ENCODE measurements at regions not wholly inside any gene's neighbourhood (a gene's known extent, or its start where the extent isn't known, plus 50 kb on each side); places are given as distances from the start of the nearest gene placed in this dataset.
"Not testable (repeated sequence)": the region's sequence is repeated elsewhere in the genome, so short reads cannot be mapped to it uniquely, and the experiment has no call there.

DNA sequence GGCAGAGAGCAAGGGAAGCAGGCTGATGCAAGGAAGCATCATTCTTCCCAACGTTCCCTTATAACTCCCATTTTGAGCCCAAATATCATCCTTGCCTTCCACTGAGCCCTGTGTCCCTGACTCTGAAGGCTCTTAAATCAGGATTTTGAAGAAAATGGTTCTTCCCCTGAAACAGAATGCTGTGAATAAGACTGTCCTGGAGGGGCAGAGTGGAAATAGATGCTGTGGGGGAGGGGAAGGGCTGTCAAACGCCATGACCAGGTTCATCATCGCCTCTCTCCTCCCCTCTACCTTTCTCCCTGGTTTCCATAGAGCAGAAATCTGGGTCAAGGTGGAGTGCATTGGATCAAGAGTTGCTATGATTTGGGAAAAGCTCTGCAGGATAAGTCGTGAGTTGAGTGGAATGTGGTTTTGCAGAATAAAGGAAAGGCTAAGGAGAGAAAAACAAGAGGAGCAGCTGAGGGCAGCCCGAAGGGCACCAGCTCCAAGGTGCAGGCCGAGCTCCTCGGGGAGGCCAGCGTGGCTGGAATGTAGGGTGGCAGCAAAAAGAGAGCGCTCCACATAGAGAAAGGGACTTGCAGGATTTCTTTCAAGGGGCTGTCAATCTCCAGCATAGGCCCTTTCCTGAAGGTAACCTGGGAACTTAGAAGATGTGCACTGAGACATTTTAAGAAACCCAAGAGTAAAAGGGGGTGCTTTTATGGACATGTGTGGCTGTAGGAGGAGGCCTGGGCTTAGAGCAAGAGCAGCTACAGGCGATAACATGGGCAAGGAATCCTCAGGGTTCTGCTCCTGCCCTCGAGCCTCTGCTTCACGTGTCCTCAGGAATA, 120.8 kb upstream of the CDYL start:
- DNase-seq = no peak

DNA sequence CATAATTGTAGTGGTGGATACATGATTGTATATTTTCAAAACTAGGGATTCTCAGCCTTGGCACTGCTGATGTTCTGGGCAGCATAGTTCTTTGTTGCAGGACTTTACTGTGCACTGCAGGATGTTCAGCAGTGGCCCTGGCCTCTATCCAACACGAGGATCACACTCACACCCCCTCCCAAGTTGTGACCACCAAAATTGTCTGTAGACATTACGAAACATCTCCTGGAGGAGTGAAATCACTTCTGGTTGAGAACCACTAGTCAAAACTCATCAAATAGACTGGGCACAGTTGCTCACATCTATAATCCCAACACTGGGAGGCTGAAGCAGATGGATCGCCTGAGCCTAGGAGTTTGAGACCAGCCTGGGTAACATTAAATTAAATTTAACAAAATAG, 123.1 kb upstream of the CDYL start:
- no peak for DNase-seq

DNA sequence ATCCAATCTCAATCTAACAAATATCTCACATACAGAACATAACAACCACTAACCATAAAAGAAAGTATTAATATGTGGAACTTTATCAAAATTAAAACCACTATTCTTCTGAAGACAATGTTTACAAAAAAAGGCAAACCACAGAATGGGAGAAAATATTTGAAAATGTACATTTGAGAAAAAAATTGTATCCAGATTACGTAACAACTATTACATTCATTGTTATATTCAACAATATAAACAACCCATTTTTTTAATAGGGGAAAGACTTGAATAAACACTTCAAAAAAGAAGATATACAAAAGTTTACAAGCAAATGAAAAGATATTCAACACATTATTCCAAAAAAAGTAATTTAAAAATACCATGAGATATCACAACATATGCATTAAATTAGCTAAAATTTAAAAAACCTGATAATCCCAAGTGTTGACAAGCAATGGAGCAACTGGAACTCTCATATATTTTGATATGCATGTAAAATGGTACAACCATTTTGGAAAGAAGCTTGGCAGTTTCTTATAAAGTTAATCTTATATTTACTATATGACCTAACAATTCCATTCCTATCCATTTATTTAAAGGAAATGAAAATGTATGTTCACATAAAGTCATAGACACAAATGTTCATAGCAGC, 124.3 kb upstream of the CDYL start:
- no peak for DNase-seq

DNA sequence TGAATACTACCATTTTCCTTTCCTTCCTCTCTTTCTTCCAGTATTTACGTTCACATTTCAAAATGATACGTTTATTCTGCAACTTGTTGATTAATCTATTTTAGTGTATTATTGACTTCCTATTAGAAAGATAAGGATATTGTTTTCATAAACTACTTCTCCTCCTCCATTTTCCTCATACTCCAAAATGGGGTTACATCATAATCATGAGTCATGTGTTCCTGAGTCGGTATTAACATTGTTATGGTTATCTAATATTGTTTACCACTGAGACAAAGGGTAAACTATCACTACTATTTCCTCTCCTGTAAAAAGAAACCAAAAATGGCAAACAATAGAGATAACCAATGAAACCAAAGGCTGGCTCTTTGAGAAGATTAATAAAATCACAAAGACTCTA, 126.5 kb upstream of the CDYL start:
- no peak for DNase-seq

DNA sequence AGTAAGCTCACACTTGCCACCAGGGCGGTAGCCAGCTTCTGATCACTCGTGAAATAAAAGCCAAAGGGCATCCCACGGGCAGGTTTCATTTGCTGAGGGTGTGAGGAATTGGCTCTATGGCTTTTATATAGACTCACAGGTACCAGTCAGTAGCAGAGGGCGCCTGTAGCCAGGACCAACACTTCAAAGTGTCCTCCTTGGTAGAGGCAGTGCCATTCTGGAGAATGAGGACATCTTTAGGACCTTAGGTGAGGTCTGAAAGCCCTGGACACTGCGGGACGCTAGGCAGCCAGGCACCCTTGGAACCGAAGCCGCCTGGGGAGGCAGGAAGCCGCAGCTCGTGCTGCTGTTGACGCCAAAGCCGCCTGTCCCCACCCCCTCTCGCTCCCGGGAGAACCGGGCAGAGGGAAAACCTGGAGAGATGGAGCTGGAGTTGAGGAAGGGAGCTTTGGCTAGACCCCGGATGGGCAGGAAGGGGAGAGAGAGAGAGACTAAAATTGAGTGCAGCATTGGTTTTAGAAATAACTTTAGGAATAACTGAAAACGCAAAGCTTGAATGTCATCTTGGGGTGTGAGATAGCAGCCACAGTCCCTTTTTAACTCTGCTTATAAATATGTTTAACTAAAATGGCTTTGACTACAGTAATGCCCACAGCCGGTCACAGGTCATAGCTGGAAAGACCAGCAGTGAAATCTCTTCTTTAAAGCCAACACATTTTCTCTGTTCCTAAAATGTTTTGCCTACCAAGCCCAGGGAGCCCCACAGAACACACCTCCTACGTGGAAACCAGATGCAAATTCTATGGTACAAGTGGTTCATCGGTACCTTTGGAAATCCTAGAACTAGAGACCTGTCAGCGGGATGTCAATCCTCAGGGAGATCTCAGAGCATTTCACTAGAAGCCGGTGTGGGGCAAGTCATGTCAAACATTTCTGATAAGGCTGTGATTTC, 128.5 kb upstream of the CDYL start:
- DNase-seq = peak; percentile 71 to 89

DNA sequence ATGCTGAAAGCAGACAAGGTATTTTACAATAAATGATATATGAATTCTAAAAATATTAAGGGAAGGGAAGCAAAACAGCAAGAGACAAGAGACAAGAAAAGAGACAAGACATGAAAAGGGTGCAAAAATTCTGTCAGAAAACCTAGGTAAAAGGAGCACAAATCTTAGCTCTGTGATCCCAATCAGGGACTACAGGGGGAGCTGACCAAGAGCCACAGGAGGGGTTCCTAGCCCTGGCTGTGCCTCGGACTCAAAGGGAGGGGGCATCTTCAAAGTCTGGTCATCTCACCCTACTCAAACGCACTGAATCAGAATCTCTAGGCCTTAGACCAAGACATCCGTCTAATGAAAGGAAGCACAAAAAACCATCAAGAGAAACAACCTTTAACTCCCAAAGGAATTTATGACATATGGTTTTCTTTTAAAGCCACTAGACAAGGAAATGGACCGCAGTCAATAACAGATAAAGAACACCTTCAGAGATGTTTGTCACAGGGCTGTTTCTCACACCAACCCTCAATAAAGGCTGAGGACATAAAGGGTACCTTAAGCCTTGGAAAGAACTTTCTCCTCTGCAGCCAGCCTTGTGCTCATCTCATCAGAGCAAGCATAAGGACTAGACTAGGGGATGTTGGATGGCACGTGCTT, 130.4 kb upstream of the CDYL start:
- DNase-seq = no peak

DNA sequence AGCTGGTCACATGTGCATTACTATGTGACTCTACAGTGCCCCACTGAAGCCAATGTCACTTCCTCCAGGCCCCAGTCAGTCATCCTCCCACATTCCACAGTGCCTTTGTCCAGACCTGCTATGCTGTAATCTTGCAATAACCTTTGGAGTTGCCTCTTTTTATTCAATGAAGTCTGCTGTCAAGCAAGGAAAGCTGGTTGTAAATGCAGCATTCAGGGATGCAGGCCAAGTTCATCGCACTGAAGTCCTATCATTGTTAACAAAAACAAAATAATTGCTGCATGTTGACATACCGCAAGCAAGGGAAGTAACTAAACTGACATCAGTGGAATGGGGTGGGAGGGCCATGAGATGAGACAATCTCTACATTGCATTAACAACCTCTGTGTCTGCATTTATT, 131.2 kb upstream of the CDYL start:
- no peak for DNase-seq

DNA sequence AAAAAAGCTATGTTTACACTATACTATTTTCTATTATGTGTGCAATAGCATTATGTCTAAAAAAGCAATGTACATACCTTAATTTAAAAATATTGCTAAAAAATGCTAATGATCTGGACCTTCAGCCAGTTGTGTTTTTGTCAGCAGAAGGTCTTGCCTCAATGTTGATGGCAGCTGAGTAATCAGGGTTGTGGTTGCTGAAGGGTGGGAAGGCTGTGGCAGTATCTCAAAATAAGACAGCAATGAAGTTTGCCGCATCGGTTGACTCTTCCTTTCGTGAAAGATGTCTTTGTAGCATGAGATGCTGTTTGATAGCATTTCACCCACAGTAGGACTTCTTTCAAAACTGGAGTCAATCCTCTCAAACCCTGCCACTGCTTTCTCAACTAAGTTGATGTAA, 134.7 kb upstream of the CDYL start:
- DNase-seq = no peak

DNA sequence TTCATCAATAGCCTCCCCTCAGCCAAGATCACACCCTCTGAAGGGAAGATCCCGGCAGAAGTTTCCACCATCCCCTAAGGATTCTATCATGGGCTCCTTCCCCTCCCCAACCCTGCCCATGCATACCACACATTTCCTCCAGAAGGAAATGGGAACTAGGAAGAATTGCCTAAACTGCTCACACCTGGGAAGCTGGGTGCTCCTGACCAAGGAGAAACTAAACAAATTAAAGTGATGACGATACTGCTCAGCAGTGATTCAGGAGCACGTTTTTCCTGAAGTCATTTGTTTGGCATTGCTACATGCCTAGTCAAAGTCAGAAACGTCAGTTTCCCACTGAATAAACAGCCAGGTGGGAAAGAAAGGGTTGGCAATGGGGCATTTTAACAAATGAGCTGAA, 136.1 kb upstream of the CDYL start:
- no peak for DNase-seq

DNA sequence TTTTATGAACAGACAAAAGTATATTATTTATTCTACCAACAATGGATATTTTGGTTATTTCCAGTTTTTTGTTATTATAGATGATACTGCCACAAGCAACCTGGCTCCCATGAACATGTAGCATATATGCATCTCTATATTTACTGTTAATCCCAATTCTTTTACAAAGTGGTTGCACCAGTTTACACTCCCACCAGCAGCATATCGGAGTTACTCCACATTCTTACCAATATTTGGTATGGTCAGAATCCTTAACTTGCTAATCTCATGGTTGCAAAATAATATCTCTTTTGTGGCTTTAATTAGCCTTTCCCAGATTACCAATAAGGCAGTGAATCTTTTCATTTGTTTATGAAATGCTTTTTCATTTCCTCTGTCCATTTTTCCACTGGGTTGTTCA, 137.6 kb upstream of the CDYL start:
- no peak for DNase-seq

DNA sequence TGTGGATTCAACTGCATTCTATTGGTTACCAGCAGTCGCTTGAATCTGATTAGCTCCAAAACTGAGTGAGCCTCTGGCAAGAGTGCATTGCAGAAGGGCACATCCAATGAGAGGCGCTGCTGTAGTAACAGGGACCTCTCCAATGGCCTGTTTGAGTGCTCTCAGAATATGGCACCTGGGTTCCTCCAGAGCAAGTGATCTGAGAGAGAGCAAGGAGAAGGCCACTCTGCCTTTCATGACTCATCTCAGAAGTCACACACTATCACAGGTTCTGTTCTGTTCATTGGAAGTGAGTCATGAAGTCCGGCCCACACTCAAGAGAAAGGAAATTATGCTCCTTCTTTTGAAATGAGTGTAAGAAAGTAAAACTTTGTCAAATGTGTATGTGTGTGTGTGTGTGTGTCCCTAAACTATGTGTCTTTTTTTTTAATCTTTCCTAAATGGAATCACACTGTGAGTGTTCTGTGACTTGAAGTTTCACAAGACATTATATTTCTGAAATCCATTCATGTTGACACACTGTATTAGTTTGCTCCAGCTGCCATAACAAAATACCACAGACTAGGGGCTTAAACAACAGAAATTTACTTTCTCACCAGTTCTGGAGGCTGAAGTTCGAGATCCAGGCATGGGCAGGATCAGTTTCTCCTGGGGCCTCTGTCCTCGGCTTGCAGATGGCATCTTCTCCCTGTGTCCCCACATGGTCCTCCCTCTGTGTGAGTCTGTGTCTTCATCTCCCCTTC, 138.3 kb upstream of the CDYL start:
- no peak for DNase-seq

DNA sequence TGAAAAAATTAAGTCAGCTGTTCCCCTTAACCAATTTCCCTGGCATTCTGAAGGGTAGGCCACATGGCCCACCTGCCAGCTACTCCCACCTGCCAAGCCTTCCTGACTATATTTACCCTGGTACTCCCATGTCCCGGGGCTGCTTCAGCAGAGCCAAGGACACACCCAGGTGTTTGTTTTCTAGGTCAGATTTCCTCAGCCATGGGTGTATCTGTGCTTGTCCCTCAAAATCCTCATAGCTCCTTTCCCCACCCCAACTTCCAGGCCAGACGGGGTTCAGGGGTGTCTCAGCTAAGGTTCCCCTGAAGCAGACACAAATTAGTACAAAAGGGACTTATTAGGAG, 139.4 kb upstream of the CDYL start:
- DNase-seq = no peak

DNA sequence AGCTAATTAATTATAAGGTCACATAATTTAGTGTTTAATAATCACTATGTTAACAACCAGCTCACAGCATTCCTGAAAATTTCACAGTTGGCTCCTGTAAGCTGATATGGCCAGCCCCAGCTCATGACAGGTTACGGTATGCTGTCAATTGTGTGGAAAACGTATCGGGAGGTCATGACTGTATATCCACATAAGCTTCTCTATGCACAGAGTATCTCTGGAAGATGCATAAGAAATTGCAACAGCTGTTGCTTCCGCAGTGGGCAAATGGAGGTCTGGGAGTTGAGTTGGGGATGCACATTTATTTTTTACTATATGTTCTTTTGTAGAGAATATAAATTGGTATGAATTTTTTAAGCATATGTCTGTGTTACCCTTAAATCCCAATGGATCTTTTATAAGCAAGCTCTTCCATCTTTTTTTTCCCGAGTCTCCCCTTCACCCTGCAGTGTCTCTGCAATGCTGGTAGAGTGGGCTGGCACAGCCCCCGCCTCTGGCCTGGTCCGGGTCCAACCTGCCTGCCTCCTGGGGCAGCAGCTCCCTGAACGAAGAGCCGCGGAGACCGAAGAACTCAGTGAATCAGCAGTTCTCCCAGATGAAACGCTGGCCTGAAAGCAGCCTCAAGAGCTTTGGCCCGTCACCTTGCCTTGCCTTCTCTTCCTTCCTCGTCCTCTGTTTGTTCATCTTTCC, 139.9 kb upstream of the CDYL start:
- DNase-seq = no peak

DNA sequence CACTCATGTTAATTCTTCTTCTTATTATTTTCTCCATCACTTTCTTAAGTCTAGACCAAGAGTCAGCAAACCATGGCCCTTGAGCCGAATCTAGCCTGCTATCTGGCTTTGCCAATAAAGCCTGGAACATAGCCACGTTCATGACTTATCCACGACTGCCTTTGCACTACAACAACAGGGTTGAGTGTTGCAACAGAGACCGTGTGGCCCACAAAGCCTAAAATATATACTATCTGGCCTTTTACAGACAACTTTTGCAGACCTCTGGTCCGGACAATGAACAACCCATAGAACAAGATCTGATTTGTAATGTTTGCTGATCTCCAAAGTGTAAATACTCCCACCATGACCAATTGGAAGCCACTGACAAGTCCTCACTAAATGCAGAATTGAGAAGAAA, 140.5 kb upstream of the CDYL start:
- DNase-seq = no peak

DNA sequence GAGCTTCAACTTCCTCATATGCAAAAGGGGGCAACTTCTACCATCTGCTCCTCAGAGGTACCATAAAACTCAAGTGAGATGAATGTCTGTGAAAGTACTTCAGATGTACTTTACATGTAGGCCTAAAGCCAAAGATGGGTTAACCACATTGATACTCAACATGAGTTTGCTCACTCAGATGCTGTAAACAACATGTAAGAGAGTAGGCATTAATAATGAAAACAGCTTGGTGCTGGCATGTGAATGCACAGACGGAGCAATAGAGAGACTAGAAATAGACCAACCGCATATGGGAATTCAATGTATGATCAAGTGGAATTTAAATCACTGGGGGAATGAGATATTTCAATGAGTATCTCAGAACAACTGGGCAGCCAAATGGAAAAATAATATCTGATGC, 143.8 kb upstream of the CDYL start:
- DNase-seq = no peak

DNA sequence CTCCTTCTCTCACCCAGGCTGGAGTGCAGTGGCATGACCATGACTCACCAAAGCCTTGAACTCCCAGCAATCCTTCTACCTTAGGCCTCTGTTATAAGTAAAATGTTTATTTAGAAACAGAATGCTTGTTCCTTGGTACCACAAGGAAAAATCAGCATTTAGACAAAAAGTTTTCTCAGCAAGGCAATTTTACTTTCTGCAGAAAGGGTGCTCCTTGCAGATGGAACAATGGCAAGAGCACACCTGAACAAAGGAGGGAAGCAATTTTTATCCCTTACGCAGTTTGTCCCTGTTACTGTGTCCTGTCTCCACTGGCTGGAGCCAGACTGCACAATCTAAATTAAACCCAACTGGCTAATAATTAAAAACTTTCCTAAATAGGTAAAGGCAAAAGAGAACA, 146.4 kb upstream of the CDYL start:
- DNase-seq = not testable (repeated sequence)

DNA sequence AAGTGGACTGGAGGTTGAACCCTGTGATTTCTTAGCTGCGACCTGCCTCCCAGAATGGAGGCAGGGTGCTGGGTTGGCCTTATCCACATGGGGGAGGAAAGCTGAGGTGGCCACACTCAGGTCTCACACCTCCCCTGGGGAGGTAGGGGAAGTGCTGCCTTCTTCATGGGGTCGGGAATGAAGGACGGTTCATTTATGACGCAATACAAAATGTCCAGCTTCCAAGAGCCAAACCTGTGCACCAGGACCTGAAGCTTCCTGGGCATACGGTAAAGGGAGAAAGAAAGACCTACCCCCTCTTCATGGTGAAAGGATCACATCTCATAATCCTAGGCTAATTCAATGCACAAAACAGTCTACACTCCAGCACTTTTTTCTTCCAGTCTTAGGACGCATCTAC, 150.6 kb upstream of the CDYL start:
- no peak for DNase-seq

DNA sequence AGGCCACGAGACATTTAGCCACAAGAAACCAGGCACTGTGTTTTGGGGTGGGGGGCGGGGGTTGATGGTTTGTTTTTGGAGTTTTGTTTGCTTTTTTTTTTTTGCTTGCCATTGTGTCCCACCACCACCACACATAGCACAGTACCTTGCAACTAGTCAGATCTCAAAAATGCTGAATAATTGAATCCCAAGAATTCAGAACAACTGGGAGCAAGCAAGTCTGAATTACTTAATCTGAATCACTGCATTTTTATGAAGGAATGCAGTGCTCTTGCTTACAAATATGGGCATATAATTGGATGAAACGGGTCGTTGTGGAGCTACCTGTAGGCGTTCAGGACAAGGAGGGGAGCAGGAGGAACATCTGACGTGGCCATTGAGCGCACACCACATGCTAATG, 151.5 kb upstream of the CDYL start:
- DNase-seq = no peak

DNA sequence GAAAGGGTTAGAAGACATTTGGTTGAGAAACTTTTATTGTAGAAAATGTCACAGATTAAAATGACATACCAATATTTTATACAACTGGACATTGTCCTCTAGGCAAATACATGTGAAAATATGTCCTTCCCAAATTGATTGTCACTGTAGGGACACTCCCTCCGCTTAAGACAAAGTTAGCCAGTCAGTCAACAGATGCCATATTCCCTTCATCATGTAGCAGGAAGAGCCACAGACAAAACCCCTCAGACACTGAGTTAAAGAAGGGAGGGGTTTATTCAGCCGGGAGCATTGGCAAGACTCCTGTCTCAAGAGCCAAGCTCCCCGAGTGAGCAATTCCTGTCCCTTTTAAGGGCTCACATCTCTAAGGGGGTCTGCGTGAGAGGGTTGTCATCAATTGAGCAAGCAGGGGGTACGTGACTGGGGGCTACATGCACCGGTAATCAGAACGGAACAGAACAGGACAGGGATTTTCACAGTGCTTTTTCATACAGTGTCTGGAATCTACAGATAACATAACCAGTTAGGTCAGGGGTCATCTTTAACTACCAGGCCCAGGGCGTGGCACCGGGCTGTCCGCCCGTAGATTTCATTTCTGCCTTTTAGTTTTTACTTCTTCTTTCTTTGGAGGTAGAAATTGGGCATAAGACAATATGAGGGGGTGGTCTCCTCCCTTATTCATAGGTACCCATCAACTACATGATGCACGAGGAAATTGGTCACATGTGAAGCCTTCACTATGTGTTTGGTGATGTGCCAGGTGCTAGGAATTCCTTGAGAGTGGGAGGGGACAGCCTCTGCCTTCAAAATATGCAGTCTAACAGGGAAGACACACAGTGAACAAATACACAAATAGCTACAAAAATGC, 155.7 kb upstream of the CDYL start:
- DNase-seq = no peak

DNA sequence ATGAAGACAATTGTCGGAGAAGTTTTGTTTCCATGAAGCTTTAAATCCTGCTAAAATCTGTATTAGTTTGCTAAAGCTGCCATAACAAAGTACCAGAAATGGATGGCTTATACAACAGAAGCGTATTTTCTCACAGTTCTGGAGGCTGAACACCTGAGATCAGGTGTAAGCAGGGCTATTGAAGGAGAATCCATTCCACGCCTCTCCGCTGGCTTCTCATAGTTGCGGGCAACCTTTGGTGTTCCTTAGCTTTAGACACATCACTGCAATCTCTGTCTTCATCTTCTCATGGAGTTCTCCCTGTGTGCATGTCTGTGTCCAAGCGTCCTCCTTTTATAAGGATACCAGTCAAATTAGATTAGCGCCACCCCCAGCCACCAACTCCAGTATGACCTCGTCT, 159.9 kb upstream of the CDYL start:
- no peak for DNase-seq

DNA sequence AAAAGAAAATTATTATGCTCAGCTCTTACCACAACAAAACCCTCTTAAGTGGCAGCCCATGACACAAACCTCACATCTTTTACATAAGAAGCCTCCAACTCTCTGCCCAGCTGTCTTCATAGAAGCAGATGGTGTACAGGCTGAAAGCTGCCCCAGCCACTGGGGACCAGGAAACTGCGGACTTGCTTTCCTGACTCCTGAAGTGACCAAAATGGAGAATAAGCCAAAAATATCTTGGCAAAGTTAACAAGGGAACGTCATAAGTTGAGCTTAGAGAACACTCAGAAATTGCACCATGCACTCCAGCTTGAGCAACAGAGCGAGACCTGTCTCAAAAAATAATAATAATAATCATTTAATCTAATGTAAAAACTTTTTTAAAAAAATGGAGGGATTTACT, 160.3 kb upstream of the CDYL start:
- no peak for DNase-seq
